Smooth muscle cell (in vitro differentiated cells): ENCODE measurements at regions not wholly inside any gene's neighbourhood (a gene's known extent, or its start where the extent isn't known, plus 50 kb on each side); places are given as distances from the start of the nearest gene placed in this dataset.

Source experiments
- DNase-seq: peaks from one replicate; lab custom pipeline; 2025; ENCODE audit not compliant: unreplicated experiment; lab: John Stamatoyannopoulos, UW
- H2AFZ ChIP-seq: fragments of 200-600 bp; sonication (generic); 2 replicates; pipeline ENCODE4 v1.6.0; 2016; ENCODE audit warnings: antibody characterized with exemption, low read depth, mild to moderate bottlenecking
- H3F3A ChIP-seq: fragments of 200-600 bp; sonication (generic); 2 replicates; pipeline ENCODE4 v1.6.0; 2017; ENCODE audit warnings: antibody characterized with exemption, low read depth
- H3K27ac ChIP-seq: fragments of 200-600 bp; sonication (generic); 2 replicates; pipeline ENCODE4 v1.5.1; 2016; ENCODE audit warnings: low read depth, mild to moderate bottlenecking
- H3K27me3 ChIP-seq: fragments of 200-600 bp; sonication (generic); 2 replicates; pipeline ENCODE4 v1.6.1; 2016; ENCODE audit warnings: low read depth, mild to moderate bottlenecking
- H3K36me3 ChIP-seq: fragments of 200-600 bp; sonication (generic); 2 replicates; pipeline ENCODE4 v1.5.1; 2016; ENCODE audit warnings: low read depth
- H3K4me1 ChIP-seq: fragments of 200-600 bp; sonication (generic); 2 replicates; pipeline ENCODE4 v1.5.1; 2016; ENCODE audit warnings: low read depth
- H3K4me2 ChIP-seq: fragments of 200-600 bp; sonication (generic); 2 replicates; pipeline ENCODE4 v1.6.0; 2016; ENCODE audit warnings: mild to moderate bottlenecking
- H3K4me3 ChIP-seq: fragments of 200-600 bp; sonication (generic); 2 replicates; pipeline ENCODE4 v1.5.1; 2016; ENCODE audit warnings: mild to moderate bottlenecking
- H3K79me2 ChIP-seq: fragments of 200-600 bp; sonication (generic); 2 replicates; pipeline ENCODE4 v1.6.0; 2016; ENCODE audit warnings: low read depth, mild to moderate bottlenecking
- H3K9ac ChIP-seq: fragments of 200-600 bp; sonication (generic); 2 replicates; pipeline ENCODE4 v1.6.0; 2016; ENCODE audit warnings: low read depth
- H3K9me3 ChIP-seq: fragments of 200-600 bp; sonication (generic); replicated peaks from 2 replicates; pipeline ENCODE4 v1.5.1; 2016; ENCODE audit warnings: low read depth
- H4K20me1 ChIP-seq: fragments of 200-600 bp; sonication (generic); 2 replicates; pipeline ENCODE4 v1.6.0; 2016; ENCODE audit warnings: low read depth
- CTCF ChIP-seq: fragments of 200-600 bp; sonication (generic); IDR thresholded peaks from 2 replicates; pipeline ENCODE4 v1.5.1; 2017; ENCODE audit warnings: borderline replicate concordance, mild to moderate bottlenecking, antibody characterized with exemption; ENCODE audit not compliant: insufficient read depth, poor library complexity, severe bottlenecking
- WGBS: methylation state at CpG from one replicate; pipeline ENCODE4 v1.1.7; 2016; ENCODE audit warnings: low lambda C conversion rate; 5-methylcytosine and 5-hydroxymethylcytosine counted together

- H3K27ac ChIP-seq: no peak overlapping the region
- no peaks in the 10 kb centered on the region for H4K20me1 ChIP-seq
- no peaks in the 10 kb centered on the region for H3K36me3 ChIP-seq
- no peaks in the 10 kb centered on the region for H3K79me2 ChIP-seq
- H3K4me1 ChIP-seq: no peaks in the 10 kb centered on the region
- DNase-seq: no peak
- no peaks in the 10 kb centered on the region for H3K9me3 ChIP-seq
- H2AFZ ChIP-seq: no peak overlapping the region
- H3K9ac ChIP-seq: no peak overlapping the region
- no peak overlapping the region for H3K4me3 ChIP-seq
- no peak for TF ChIP-seq CTCF
- H3K4me2 ChIP-seq: no peak overlapping the region
- H3F3A ChIP-seq: no peaks in the 10 kb centered on the region
- H3K27me3 ChIP-seq: no peaks in the 10 kb centered on the region
These were observed 454.1 kb downstream of the ATP23 start for GRCh38 chr12:58395470-58395869.

- H3K4me3 ChIP-seq: no peak overlapping the region
- H3F3A ChIP-seq: no peaks in the 10 kb centered on the region
- no peak for TF ChIP-seq CTCF
- H3K9ac ChIP-seq: no peak overlapping the region
- H3K27ac ChIP-seq: no peak overlapping the region
- H3K79me2 ChIP-seq: no peaks in the 10 kb centered on the region
- no peaks in the 10 kb centered on the region for H3K36me3 ChIP-seq
- H3K9me3 ChIP-seq: no peaks in the 10 kb centered on the region
- H2AFZ ChIP-seq: no peak overlapping the region
- 82% methylated on average over 2 of the region's 2 CpGs for WGBS
- no peaks in the 10 kb centered on the region for H3K4me1 ChIP-seq
- H3K27me3 ChIP-seq: no peaks in the 10 kb centered on the region
- DNase-seq: no peak
- H4K20me1 ChIP-seq: no peaks in the 10 kb centered on the region
- no peak overlapping the region for H3K4me2 ChIP-seq
These were observed 454.9 kb downstream of the ATP23 start for GRCh38 chr12:58396239-58396638.

- no peaks in the 10 kb centered on the region for H4K20me1 ChIP-seq
- no peak for TF ChIP-seq CTCF
- 94% methylated on average over 4 of the region's 4 CpGs for WGBS
- no peak overlapping the region for H3K9ac ChIP-seq
- H3K9me3 ChIP-seq: no peaks in the 10 kb centered on the region
- DNase-seq: no peak
- no peak overlapping the region for H3K4me3 ChIP-seq
- no peaks in the 10 kb centered on the region for H3K36me3 ChIP-seq
- H3K79me2 ChIP-seq: no peaks in the 10 kb centered on the region
- H3K4me1 ChIP-seq: no peaks in the 10 kb centered on the region
- no peak overlapping the region for H3K4me2 ChIP-seq
- H3K27me3 ChIP-seq: no peaks in the 10 kb centered on the region
- no peaks in the 10 kb centered on the region for H3F3A ChIP-seq
- no peak overlapping the region for H2AFZ ChIP-seq
- H3K27ac ChIP-seq: no peak overlapping the region
These were observed 464.0 kb downstream of the ATP23 start for GRCh38 chr12:58405363-58405762.

DNA sequence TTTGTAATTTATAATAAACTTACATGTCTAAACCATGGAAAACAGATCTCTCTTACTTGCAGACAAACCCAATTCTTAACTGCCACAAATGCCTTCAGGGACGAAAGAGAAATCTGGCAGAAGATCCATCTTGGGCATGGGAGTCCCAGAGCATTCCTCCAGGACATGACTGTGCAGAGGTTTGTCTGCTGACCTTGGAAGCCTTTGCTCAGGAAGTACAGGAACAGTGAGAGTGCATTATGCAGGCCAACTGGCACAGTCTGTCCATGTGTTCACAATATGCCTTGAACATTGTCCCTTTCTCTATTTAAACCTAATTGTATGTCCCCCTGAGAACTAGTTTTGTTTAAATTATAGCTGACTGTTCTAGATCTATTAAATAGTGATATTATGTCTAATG, 467.1 kb downstream of the ATP23 start:
- no peak for TF ChIP-seq CTCF
- H2AFZ ChIP-seq: no peak overlapping the region
- no peak overlapping the region for H3K27ac ChIP-seq
- no peaks in the 10 kb centered on the region for H4K20me1 ChIP-seq
- no peaks in the 10 kb centered on the region for H3F3A ChIP-seq
- H3K4me2 ChIP-seq: no peak overlapping the region
- no peak overlapping the region for H3K4me3 ChIP-seq
- no peaks in the 10 kb centered on the region for H3K9me3 ChIP-seq
- H3K9ac ChIP-seq: no peak overlapping the region
- H3K4me1 ChIP-seq: peaks cover 5% of the 10 kb centered on the region
- no peak for DNase-seq
- H3K79me2 ChIP-seq: no peaks in the 10 kb centered on the region
- H3K36me3 ChIP-seq: no peaks in the 10 kb centered on the region
- 59% methylated on average over 1 of the region's 1 CpG for WGBS
- H3K27me3 ChIP-seq: no peaks in the 10 kb centered on the region
